ENCODE measurements at regions not wholly inside any gene's neighbourhood (a gene's known extent, or its start where the extent isn't known, plus 50 kb on each side); places are given as distances from the start of the nearest gene placed in this dataset.

DNA sequence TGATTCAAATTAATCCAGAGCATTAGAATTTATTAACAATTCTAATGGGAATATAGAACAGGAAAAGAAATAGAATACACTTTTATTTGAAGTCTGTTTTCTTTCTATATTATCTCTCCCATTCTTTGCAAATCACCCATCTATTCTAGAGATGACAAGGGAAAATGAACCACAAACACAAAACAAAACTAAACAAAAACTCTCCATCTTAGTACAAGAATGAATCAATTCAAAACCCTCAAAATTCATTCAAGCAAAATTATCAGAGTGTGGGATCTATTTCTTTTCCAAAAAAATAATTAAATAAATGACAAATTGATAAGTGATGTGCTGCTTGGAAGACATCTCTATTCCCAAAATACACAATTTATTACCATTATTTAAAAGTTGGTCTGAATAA, 400.1 kb upstream of the NWD2 start:
- no peak overlapping the region for H2BK12ac ChIP-seq (ENCODE audit: low read length)
- no peak overlapping the region for H2AFZ ChIP-seq (ENCODE audit: low read length)
- H3K36me3 ChIP-seq (replicated peaks in 1 of 2; ENCODE audit: control insufficient read depth in 2 of 2, insufficient read depth in 2 of 2, low read length in 2 of 2): no peaks in the 10 kb centered on the region
- no peak overlapping the region for H2BK15ac ChIP-seq (ENCODE audit: low read length)
- no peaks in the 10 kb centered on the region for H3K4me1 ChIP-seq (ENCODE audit: control insufficient read depth in 2 of 2, insufficient read depth in 1 of 2, low read depth in 1 of 2, low read length in 2 of 2)
- H2BK120ac ChIP-seq (ENCODE audit: low read depth, low read length): no peak overlapping the region
- H4K91ac ChIP-seq (ENCODE audit: low read depth, low read length, poor library complexity): no peak overlapping the region
- no peak overlapping the region for H3K4me2 ChIP-seq (ENCODE audit: insufficient read depth, low read length, poor library complexity, severe bottlenecking)
- H3K4me3 ChIP-seq (ENCODE audit: low read length in 2 of 2): no peak overlapping the region
- no peaks in the 10 kb centered on the region for H3K79me1 ChIP-seq (ENCODE audit: low read depth, low read length)
- H3K14ac ChIP-seq (ENCODE audit: low read length): no peak overlapping the region
- H2AK5ac ChIP-seq (ENCODE audit: low read depth, low read length): no peak overlapping the region
- H4K8ac ChIP-seq (ENCODE audit: low read depth, low read length): no peak overlapping the region
- H3K9ac ChIP-seq (ENCODE audit: low read depth, low read length, poor library complexity): no peak overlapping the region
- no peak overlapping the region for H3K18ac ChIP-seq (ENCODE audit: low read length)
- no peaks in the 10 kb centered on the region for H3K9me3 ChIP-seq (replicated peaks in 1 of 2; ENCODE audit: control insufficient read depth in 2 of 2, insufficient read depth in 1 of 2, low read depth in 1 of 2, low read length in 2 of 2)
- no peak overlapping the region for H3K23ac ChIP-seq (ENCODE audit: low read depth, low read length, poor library complexity)
- no peak for DNase-seq (ENCODE audit: low spot score)
- no peak overlapping the region for H3K4ac ChIP-seq (ENCODE audit: low read length)
- no peak overlapping the region for H2BK5ac ChIP-seq (ENCODE audit: low read length)
- no peak overlapping the region for H3K27ac ChIP-seq (replicated peaks; ENCODE audit: low read length)
- H3K27me3 ChIP-seq (ENCODE audit: control insufficient read depth in 3 of 3, insufficient read depth in 3 of 3, low read depth in 1 of 3, low read length in 3 of 3): no peaks in the 10 kb centered on the region

DNA sequence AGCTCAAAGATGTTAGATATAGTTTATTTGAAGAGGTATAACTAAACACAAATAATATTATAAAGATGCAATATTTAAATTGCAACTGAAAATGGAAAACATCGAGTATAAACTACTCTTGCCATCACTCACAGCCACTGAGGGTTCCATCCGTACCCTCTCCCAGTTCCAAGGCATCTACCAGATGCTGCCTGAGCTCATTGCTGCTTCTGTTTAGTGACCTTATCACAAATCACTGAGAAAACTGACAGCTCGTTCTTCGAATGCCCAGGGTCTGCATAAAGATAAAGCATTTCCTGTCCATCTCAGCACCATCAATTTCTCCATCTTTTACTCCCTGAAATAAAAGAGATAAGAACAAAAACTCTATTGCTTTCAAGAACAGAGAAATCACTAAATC, 391.7 kb upstream of the NWD2 start:
- no peak overlapping the region for H2BK120ac ChIP-seq (ENCODE audit: low read depth, low read length)
- no peaks in the 10 kb centered on the region for H3K79me1 ChIP-seq (ENCODE audit: low read depth, low read length)
- H2AK5ac ChIP-seq (ENCODE audit: low read depth, low read length): no peak overlapping the region
- no peak overlapping the region for H3K9ac ChIP-seq (ENCODE audit: low read depth, low read length, poor library complexity)
- H4K8ac ChIP-seq (ENCODE audit: low read depth, low read length): no peak overlapping the region
- H3K27ac ChIP-seq (replicated peaks; ENCODE audit: low read length): no peak overlapping the region
- no peaks in the 10 kb centered on the region for H3K4me1 ChIP-seq (ENCODE audit: control insufficient read depth in 2 of 2, insufficient read depth in 1 of 2, low read depth in 1 of 2, low read length in 2 of 2)
- H2AFZ ChIP-seq (ENCODE audit: low read length): no peak overlapping the region
- WGBS, 2 donors (ENCODE audit: extremely low coverage in 2 of 2, insufficient read length in 2 of 2, insufficient replicate concordance in 1 of 2): no CpG with 5 or more reads among the region's 4 CpGs
- no peak overlapping the region for H2BK5ac ChIP-seq (ENCODE audit: low read length)
- no peak overlapping the region for H3K4ac ChIP-seq (ENCODE audit: low read length)
- DNase-seq (ENCODE audit: low spot score): no peak
- no peak overlapping the region for H4K91ac ChIP-seq (ENCODE audit: low read depth, low read length, poor library complexity)
- H3K23ac ChIP-seq (ENCODE audit: low read depth, low read length, poor library complexity): no peak overlapping the region
- H3K4me3 ChIP-seq (ENCODE audit: low read length in 2 of 2): no peak overlapping the region
- H2BK15ac ChIP-seq (ENCODE audit: low read length): no peak overlapping the region
- no peak overlapping the region for H3K18ac ChIP-seq (ENCODE audit: low read length)
- no peak overlapping the region for H2BK12ac ChIP-seq (ENCODE audit: low read length)
- H3K36me3 ChIP-seq (replicated peaks in 1 of 2; ENCODE audit: control insufficient read depth in 2 of 2, insufficient read depth in 2 of 2, low read length in 2 of 2): no peaks in the 10 kb centered on the region
- no peaks in the 10 kb centered on the region for H3K9me3 ChIP-seq (replicated peaks in 1 of 2; ENCODE audit: control insufficient read depth in 2 of 2, insufficient read depth in 1 of 2, low read depth in 1 of 2, low read length in 2 of 2)
- no peak overlapping the region for H3K4me2 ChIP-seq (ENCODE audit: insufficient read depth, low read length, poor library complexity, severe bottlenecking)
- H3K14ac ChIP-seq (ENCODE audit: low read length): no peak overlapping the region
- H3K27me3 ChIP-seq (ENCODE audit: control insufficient read depth in 3 of 3, insufficient read depth in 3 of 3, low read depth in 1 of 3, low read length in 3 of 3): no peaks in the 10 kb centered on the region

DNA sequence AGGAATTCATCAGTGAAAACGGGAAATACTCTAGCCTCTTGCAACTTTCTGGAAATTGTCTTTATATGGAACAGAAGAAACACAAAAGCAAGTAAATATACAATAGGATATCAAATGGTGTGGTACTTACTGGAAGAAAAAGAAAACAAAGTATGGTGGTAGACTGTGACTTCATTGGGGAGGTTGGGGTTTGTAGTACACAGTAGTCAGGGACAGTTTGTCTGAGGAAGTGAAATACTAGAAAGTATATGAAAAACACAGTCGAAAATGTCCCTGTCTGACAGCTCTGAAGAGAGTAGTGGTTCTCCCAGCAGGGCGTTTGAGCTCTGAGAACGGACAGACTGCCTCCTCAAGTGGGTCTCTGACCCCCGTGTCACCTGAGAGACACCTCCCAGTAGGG, 390.0 kb upstream of the NWD2 start:
- no peak overlapping the region for H3K27ac ChIP-seq (replicated peaks; ENCODE audit: low read length)
- no peaks in the 10 kb centered on the region for H3K4me1 ChIP-seq (ENCODE audit: control insufficient read depth in 2 of 2, insufficient read depth in 1 of 2, low read depth in 1 of 2, low read length in 2 of 2)
- no CpG with 5 or more reads among the region's 5 CpGs for WGBS, 2 donors (ENCODE audit: extremely low coverage in 2 of 2, insufficient read length in 2 of 2, insufficient replicate concordance in 1 of 2)
- no peak overlapping the region for H4K91ac ChIP-seq (ENCODE audit: low read depth, low read length, poor library complexity)
- H3K18ac ChIP-seq (ENCODE audit: low read length): no peak overlapping the region
- H3K14ac ChIP-seq (ENCODE audit: low read length): no peak overlapping the region
- H3K9me3 ChIP-seq (replicated peaks in 1 of 2; ENCODE audit: control insufficient read depth in 2 of 2, insufficient read depth in 1 of 2, low read depth in 1 of 2, low read length in 2 of 2): no peaks in the 10 kb centered on the region
- H3K27me3 ChIP-seq (ENCODE audit: control insufficient read depth in 3 of 3, insufficient read depth in 3 of 3, low read depth in 1 of 3, low read length in 3 of 3): no peaks in the 10 kb centered on the region
- no peak overlapping the region for H3K23ac ChIP-seq (ENCODE audit: low read depth, low read length, poor library complexity)
- H3K4me3 ChIP-seq (ENCODE audit: low read length in 2 of 2): no peak overlapping the region
- H3K79me1 ChIP-seq (ENCODE audit: low read depth, low read length): no peaks in the 10 kb centered on the region
- H3K9ac ChIP-seq (ENCODE audit: low read depth, low read length, poor library complexity): no peak overlapping the region
- no peak overlapping the region for H3K4me2 ChIP-seq (ENCODE audit: insufficient read depth, low read length, poor library complexity, severe bottlenecking)
- H3K36me3 ChIP-seq (replicated peaks in 1 of 2; ENCODE audit: control insufficient read depth in 2 of 2, insufficient read depth in 2 of 2, low read length in 2 of 2): no peaks in the 10 kb centered on the region
- H2BK120ac ChIP-seq (ENCODE audit: low read depth, low read length): no peak overlapping the region
- H2BK15ac ChIP-seq (ENCODE audit: low read length): no peak overlapping the region
- no peak overlapping the region for H2AFZ ChIP-seq (ENCODE audit: low read length)
- no peak overlapping the region for H4K8ac ChIP-seq (ENCODE audit: low read depth, low read length)
- no peak overlapping the region for H2AK5ac ChIP-seq (ENCODE audit: low read depth, low read length)
- no peak overlapping the region for H3K4ac ChIP-seq (ENCODE audit: low read length)
- H2BK5ac ChIP-seq (ENCODE audit: low read length): no peak overlapping the region
- no peak overlapping the region for H2BK12ac ChIP-seq (ENCODE audit: low read length)
- DNase-seq (ENCODE audit: low spot score): no peak

DNA sequence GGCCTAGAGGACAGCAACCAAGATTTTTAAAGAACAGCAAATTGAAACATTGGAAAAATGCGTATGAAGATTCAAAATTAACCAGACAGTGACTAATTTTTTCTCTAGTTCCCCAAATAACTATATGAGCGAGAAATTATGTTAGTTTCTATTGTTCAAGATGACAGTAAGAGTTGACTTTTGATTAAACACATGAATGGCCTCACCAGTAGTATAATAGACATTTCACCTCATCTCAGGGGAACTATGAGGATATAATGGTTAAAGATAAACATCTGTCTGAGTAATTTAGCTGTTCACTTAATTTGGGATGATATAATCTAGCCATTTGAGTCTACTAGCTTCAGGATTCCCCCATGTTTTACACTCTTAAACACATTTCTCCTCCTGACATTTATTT, 380.9 kb upstream of the NWD2 start:
- no peak overlapping the region for H3K4ac ChIP-seq (ENCODE audit: low read length)
- whole genome bisulfite sequencing, 2 donors (ENCODE audit: extremely low coverage in 2 of 2, insufficient read length in 2 of 2, insufficient replicate concordance in 1 of 2): no CpG with 5 or more reads among the region's 2 CpGs
- no peak overlapping the region for H3K4me2 ChIP-seq (ENCODE audit: insufficient read depth, low read length, poor library complexity, severe bottlenecking)
- no peak overlapping the region for H2BK15ac ChIP-seq (ENCODE audit: low read length)
- no peak overlapping the region for H3K14ac ChIP-seq (ENCODE audit: low read length)
- H3K36me3 ChIP-seq (replicated peaks in 1 of 2; ENCODE audit: control insufficient read depth in 2 of 2, insufficient read depth in 2 of 2, low read length in 2 of 2): no peaks in the 10 kb centered on the region
- no peaks in the 10 kb centered on the region for H3K4me1 ChIP-seq (ENCODE audit: control insufficient read depth in 2 of 2, insufficient read depth in 1 of 2, low read depth in 1 of 2, low read length in 2 of 2)
- no peak overlapping the region for H4K91ac ChIP-seq (ENCODE audit: low read depth, low read length, poor library complexity)
- no peak overlapping the region for H3K4me3 ChIP-seq (ENCODE audit: low read length in 2 of 2)
- no peaks in the 10 kb centered on the region for H3K9me3 ChIP-seq (replicated peaks in 1 of 2; ENCODE audit: control insufficient read depth in 2 of 2, insufficient read depth in 1 of 2, low read depth in 1 of 2, low read length in 2 of 2)
- H3K18ac ChIP-seq (ENCODE audit: low read length): no peak overlapping the region
- H3K79me1 ChIP-seq (ENCODE audit: low read depth, low read length): no peaks in the 10 kb centered on the region
- no peak overlapping the region for H3K9ac ChIP-seq (ENCODE audit: low read depth, low read length, poor library complexity)
- H2AFZ ChIP-seq (ENCODE audit: low read length): no peak overlapping the region
- H3K23ac ChIP-seq (ENCODE audit: low read depth, low read length, poor library complexity): no peak overlapping the region
- no peak overlapping the region for H3K27ac ChIP-seq (replicated peaks; ENCODE audit: low read length)
- no peaks in the 10 kb centered on the region for H3K27me3 ChIP-seq (ENCODE audit: control insufficient read depth in 3 of 3, insufficient read depth in 3 of 3, low read depth in 1 of 3, low read length in 3 of 3)
- H2BK5ac ChIP-seq (ENCODE audit: low read length): no peak overlapping the region
- DNase-seq (ENCODE audit: low spot score): no peak
- no peak overlapping the region for H2AK5ac ChIP-seq (ENCODE audit: low read depth, low read length)
- no peak overlapping the region for H2BK12ac ChIP-seq (ENCODE audit: low read length)
- H2BK120ac ChIP-seq (ENCODE audit: low read depth, low read length): no peak overlapping the region
- no peak overlapping the region for H4K8ac ChIP-seq (ENCODE audit: low read depth, low read length)
